HFFc6 (cell line): ENCODE measurements at regions not wholly inside any gene's neighbourhood (a gene's known extent, or its start where the extent isn't known, plus 50 kb on each side); places are given as distances from the start of the nearest gene placed in this dataset.

Experiments used
- DNase-seq: peaks from one replicate; pipeline ENCODE4 v3.0.0-alpha.2; 2018
- H3K27ac Mint-ChIP-seq: 2 replicates; pipeline ENCODE4 v1.8.0; 2020; ENCODE audit warnings: mild to moderate bottlenecking, mixed read lengths
- H3K27me3 Mint-ChIP-seq: 2 replicates; pipeline ENCODE4 v1.8.0; 2021; ENCODE audit warnings: mild to moderate bottlenecking, moderate library complexity, mixed read lengths; ENCODE audit not compliant: insufficient read depth
- H3K36me3 Mint-ChIP-seq: 2 replicates; pipeline ENCODE4 v1.8.0; 2021; ENCODE audit warnings: low read depth, mixed read lengths
- H3K4me1 Mint-ChIP-seq: 2 replicates; pipeline ENCODE4 v1.8.0; 2020; ENCODE audit warnings: low read depth, mixed read lengths
- H3K4me3 Mint-ChIP-seq: 2 replicates; pipeline ENCODE4 v1.8.0; 2020; ENCODE audit warnings: mild to moderate bottlenecking, moderate library complexity, mixed read lengths
- H3K9me3 Mint-ChIP-seq: 2 replicates; pipeline ENCODE4 v1.8.0; 2020; ENCODE audit warnings: mild to moderate bottlenecking, mixed read lengths
- TF ChIP-seq, protein P1 (sequence below): fragments of 200-600 bp; sonication (generic); IDR thresholded peaks from 2 replicates; pipeline ENCODE4 v1.5.0; 2021; ENCODE audit warnings: antibody characterized with exemption, mild to moderate bottlenecking

DNA sequence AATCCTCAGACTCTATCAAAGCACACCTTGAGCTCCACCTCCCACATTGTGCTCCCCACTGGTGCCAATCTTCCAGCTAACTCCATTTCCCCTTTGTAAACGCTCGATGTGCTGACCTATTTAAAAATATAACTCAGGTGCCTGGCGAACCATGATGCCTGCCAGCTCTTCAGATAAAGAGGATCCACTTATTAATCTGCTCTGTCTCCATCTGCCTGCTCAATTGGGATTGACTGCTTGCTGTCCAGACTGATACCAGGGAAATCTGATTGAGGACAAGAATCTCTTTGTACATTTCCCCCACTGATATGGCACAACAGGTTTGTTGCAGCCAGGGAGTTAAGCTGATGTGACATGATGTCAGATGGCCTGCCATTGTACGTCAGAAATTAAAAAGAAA is 2036.5 kb upstream of the CELF4 start:
- H3K4me3 Mint-ChIP-seq = no peak overlapping the region
- H3K9me3 Mint-ChIP-seq = no peaks in the 10 kb centered on the region
- H3K36me3 Mint-ChIP-seq = no peaks in the 10 kb centered on the region
- H3K27ac Mint-ChIP-seq = no peak overlapping the region
- TF ChIP-seq, protein P1, sequence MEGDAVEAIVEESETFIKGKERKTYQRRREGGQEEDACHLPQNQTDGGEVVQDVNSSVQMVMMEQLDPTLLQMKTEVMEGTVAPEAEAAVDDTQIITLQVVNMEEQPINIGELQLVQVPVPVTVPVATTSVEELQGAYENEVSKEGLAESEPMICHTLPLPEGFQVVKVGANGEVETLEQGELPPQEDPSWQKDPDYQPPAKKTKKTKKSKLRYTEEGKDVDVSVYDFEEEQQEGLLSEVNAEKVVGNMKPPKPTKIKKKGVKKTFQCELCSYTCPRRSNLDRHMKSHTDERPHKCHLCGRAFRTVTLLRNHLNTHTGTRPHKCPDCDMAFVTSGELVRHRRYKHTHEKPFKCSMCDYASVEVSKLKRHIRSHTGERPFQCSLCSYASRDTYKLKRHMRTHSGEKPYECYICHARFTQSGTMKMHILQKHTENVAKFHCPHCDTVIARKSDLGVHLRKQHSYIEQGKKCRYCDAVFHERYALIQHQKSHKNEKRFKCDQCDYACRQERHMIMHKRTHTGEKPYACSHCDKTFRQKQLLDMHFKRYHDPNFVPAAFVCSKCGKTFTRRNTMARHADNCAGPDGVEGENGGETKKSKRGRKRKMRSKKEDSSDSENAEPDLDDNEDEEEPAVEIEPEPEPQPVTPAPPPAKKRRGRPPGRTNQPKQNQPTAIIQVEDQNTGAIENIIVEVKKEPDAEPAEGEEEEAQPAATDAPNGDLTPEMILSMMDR = no peak
- DNase-seq = no peak
- H3K4me1 Mint-ChIP-seq = peaks cover 16% of the 10 kb centered on the region
- no peaks in the 10 kb centered on the region for H3K27me3 Mint-ChIP-seq

DNA sequence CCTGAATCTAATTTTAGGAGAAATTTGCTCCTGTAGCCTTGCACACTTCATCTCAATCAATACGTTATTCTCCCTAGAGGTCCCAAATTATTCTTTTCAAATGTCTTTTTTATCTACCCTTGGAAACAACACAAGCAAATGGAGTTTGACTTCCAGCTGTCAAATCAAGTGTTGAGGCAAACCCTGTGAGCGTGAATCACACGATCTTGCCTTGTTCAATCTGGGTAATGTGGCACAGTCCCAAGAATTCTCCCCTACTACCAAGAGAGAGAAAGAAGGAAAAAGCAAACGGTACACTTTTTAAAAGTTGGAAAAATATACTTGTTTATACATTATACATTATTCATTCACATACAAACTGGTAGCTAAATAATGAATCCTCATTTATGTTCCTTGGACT is 2035.3 kb upstream of the CELF4 start:
- Mint-ChIP-seq H3K27me3 (no peaks in the 10 kb centered on the region), H3K9me3 (no peaks in the 10 kb centered on the region)

DNA sequence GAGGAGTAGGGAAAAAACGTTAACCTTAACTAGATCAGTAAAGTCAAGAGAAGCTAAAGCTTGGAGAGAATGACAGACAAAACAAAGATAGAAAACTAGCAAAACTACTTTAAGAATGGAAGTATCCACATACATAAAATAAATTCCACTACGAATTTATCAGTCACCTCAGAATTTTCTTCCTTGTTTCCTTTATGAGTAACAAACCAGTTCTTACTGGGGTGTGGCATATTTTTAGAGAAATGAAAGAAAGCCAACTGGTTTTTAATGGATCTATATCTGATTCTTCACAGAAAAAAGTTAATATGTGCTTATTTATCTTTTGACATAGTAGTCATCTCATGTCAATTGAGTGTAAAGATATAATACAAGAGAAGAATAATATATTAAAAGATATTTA is 2033.7 kb upstream of the CELF4 start:
- H3K27me3 Mint-ChIP-seq = no peaks in the 10 kb centered on the region
- no peak overlapping the region for H3K27ac Mint-ChIP-seq
- no peaks in the 10 kb centered on the region for H3K9me3 Mint-ChIP-seq
- TF ChIP-seq, protein P1 = no peak
- no peaks in the 10 kb centered on the region for H3K36me3 Mint-ChIP-seq
- no peak for DNase-seq
- H3K4me1 Mint-ChIP-seq = peaks cover 12% of the 10 kb centered on the region
- H3K4me3 Mint-ChIP-seq = no peak overlapping the region

More for the DNA sequence above, 2035.3 kb upstream of the CELF4 start:
- no peak overlapping the region for H3K27ac Mint-ChIP-seq
- DNase-seq = no peak
- H3K36me3 Mint-ChIP-seq = no peaks in the 10 kb centered on the region
- H3K4me3 Mint-ChIP-seq = no peak overlapping the region
- peaks cover 28% of the 10 kb centered on the region for H3K4me1 Mint-ChIP-seq
- TF ChIP-seq, protein P1 = no peak

DNA sequence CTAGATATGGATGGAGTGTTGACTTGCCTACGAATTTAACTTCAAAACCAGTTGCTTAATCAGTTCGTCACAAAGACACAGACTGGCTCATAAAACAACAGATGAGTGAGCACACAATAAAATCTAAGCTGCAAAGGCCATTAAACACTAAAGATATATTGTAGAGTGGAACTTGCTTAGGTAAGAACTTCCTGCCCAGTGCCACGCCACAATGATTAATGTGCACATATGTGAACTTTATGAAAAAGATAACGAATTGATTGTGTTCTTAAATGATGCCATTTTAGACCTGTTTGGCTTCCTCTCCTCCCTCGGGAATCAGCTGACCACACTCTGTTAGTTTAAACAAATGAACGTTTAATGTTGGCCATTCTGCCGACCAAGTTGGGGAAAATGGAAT is 2031.3 kb upstream of the CELF4 start:
- Mint-ChIP-seq H3K36me3 (no peaks in the 10 kb centered on the region), H3K9me3 (no peaks in the 10 kb centered on the region), H3K27ac (no peak overlapping the region), H3K27me3 (no peaks in the 10 kb centered on the region), H3K4me1 (peaks cover 11% of the 10 kb centered on the region), H3K4me3 (no peak overlapping the region)
- TF ChIP-seq, protein P1 = no peak
- DNase-seq = no peak

DNA sequence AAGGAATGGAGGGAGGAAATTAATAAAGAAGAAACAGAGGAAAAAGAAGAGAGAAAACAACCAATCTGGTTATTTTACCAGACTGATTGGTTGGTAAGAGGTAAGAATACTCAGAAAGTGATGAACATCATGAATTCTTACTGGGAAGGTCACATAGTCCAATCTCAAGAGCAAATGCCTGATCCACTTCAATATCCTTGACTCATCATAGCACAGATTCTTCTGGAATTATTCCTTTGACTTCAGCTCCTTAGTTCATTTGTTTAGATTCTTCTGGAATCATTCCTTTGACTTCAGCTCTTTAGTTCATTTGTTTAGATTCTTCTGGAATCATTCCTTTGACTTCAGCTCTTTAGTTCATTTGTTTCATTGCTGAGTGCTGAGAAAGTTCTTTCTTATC is 2030.6 kb upstream of the CELF4 start:
- Mint-ChIP-seq H3K27me3 (no peaks in the 10 kb centered on the region), H3K36me3 (no peaks in the 10 kb centered on the region), H3K4me3 (no peak overlapping the region), H3K4me1 (peaks cover 11% of the 10 kb centered on the region), H3K27ac (no peak overlapping the region), H3K9me3 (no peaks in the 10 kb centered on the region)
- TF ChIP-seq, protein P1 = no peak
- peak; percentile 18 for DNase-seq

DNA sequence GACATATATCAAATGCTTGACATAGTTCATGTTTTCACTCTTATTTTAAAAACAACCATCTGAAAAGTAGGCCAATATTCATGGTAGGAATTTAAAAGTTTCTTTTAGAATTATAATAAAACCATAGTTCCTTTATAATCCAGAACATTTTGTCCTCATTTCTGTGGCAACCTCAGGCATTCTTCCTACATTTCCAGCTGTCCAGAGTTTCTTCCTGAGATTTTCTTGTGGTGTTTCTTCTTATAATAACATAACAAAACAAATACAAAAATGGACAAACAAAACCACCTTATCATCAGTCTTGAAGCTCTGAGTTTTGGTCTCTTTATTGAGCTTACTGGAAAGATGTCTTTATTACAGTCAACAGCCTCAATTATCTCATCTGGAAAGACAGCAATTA is 2028.6 kb upstream of the CELF4 start:
- TF ChIP-seq, protein P1 = no peak
- Mint-ChIP-seq H3K27me3 (no peaks in the 10 kb centered on the region), H3K27ac (no peak overlapping the region), H3K36me3 (no peaks in the 10 kb centered on the region), H3K9me3 (no peaks in the 10 kb centered on the region), H3K4me3 (no peak overlapping the region), H3K4me1 (peaks cover 11% of the 10 kb centered on the region)
- no peak for DNase-seq
